ENCODE measurements at regions not wholly inside any gene's neighbourhood (a gene's known extent, or its start where the extent isn't known, plus 50 kb on each side); places are given as distances from the start of the nearest gene placed in this dataset.

GRCh38 chr10:63866075-63866746 is 345.0 kb downstream of the REEP3 start:
- FAIRE-seq: no peak

- no peak for FAIRE-seq
These were observed 345.5 kb downstream of the REEP3 start for GRCh38 chr10:63866747-63867140.

GRCh38 chr10:63878428-63878827 is 357.2 kb downstream of the REEP3 start:
- FAIRE-seq: no peak

- FAIRE-seq: no peak
These were observed 362.7 kb downstream of the REEP3 start for GRCh38 chr10:63883861-63884260.

- FAIRE-seq: no peak
These were observed 363.2 kb downstream of the REEP3 start for GRCh38 chr10:63884426-63884825.

GRCh38 chr10:63885156-63885555 is 364.0 kb downstream of the REEP3 start:
- FAIRE-seq: no peak

GRCh38 chr10:63886281-63887022 is 365.3 kb downstream of the REEP3 start:
- FAIRE-seq: peak; percentile 43

GRCh38 chr10:63887023-63887589 is 365.9 kb downstream of the REEP3 start:
- FAIRE-seq: no peak

GRCh38 chr10:63887600-63888370 is 366.6 kb downstream of the REEP3 start:
- FAIRE-seq: no peak

- no peak for FAIRE-seq
These were observed 368.6 kb downstream of the REEP3 start for GRCh38 chr10:63889803-63890202.

GRCh38 chr10:63896992-63897391 is 375.8 kb downstream of the REEP3 start:
- FAIRE-seq: no peak

- no peak for FAIRE-seq
These were observed 378.6 kb downstream of the REEP3 start for GRCh38 chr10:63899673-63900300.

- FAIRE-seq: no peak
These were observed 380.0 kb downstream of the REEP3 start for GRCh38 chr10:63901228-63901627.

- FAIRE-seq: no peak
These were observed 380.7 kb downstream of the REEP3 start for GRCh38 chr10:63901881-63902280.

- FAIRE-seq: no peak
These were observed 389.6 kb downstream of the REEP3 start for GRCh38 chr10:63910806-63911205.

GRCh38 chr10:63915240-63915639 is 394.0 kb downstream of the REEP3 start:
- FAIRE-seq: no peak

- FAIRE-seq: no peak
These were observed 396.2 kb downstream of the REEP3 start for GRCh38 chr10:63917363-63917762.

- FAIRE-seq: no peak
These were observed 398.5 kb downstream of the REEP3 start for GRCh38 chr10:63919575-63920279.

- FAIRE-seq: no peak
These were observed 399.7 kb downstream of the REEP3 start for GRCh38 chr10:63920926-63921325.

GRCh38 chr10:63921908-63922467 is 400.8 kb downstream of the REEP3 start:
- no peak for FAIRE-seq

GRCh38 chr10:63922468-63923284 is 401.5 kb downstream of the REEP3 start:
- FAIRE-seq: no peak

Measured in islet of Langerhans (tissue), 1 donor.